ENCODE measurements at regions not wholly inside any gene's neighbourhood (a gene's known extent, or its start where the extent isn't known, plus 50 kb on each side); places are given as distances from the start of the nearest gene placed in this dataset.

DNA sequence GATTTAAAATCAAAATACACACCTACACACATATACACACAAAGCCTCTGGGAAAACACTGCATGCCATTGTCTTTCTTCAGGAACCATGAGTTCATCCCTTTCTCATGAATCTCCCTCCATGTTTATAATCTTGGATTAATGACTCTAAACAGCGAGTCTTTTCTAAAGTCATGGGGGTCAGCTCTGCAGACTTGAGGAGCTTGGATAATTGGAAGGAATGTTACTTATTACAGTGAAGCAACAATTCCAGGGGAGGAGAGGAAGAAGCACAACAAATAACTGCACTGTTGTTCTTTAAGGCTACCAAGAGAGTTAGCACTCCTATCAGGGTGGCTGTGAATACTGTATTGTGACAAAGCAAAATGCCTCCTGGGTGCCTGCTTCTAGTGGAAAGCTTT is 444.7 kb downstream of the ANXA1 start:
- no peak for TF ChIP-seq CTCF (conservative IDR thresholded peaks at IDR 0.05; ENCODE audit: low read length)
- no peak for TF ChIP-seq EZH2phosphoT487 (IDR thresholded peaks at IDR 0.05; ENCODE audit: borderline replicate concordance, low read depth, low read length)

All from OCI-LY7 (cell line).